Natural killer cell (primary cell): ENCODE measurements at regions not wholly inside any gene's neighbourhood (a gene's known extent, or its start where the extent isn't known, plus 50 kb on each side); places are given as distances from the start of the nearest gene placed in this dataset.

Experiments
- ATAC-seq, 3 donors: fragments of 150-1000 bp in 2 of 3; fragments of 200-7000 bp in 1 of 3; cut with Tn5 transposase; 1 replicate in 1 of 3; 2 replicates in 2 of 3; pipeline ENCODE4 v1.10.0; 2021; ENCODE audit warnings: mild to moderate bottlenecking in 2 of 3, moderate library complexity in 2 of 3
- DNase-seq, 2 donors: peaks; one replicate each; pipeline versions ENCODE4 v3.0.0 to v3.0.0-alpha.2; 2013 to 2021; ENCODE audit warnings: mixed read lengths in 1 of 2
- H3K27ac ChIP-seq: one replicate; pipeline ENCODE4 v1.5.1; 2013; ENCODE audit warnings: mild to moderate bottlenecking, low read length
- H3K27me3 ChIP-seq: one replicate; pipeline ENCODE4 v1.6.1; 2013; ENCODE audit warnings: low read length; ENCODE audit not compliant: control insufficient read depth, insufficient read depth
- H3K36me3 ChIP-seq: one replicate; pipeline ENCODE4 v1.6.1; 2013; ENCODE audit warnings: low read length; ENCODE audit not compliant: control insufficient read depth, insufficient read depth
- H3K4me1 ChIP-seq: one replicate; pipeline ENCODE4 v1.6.1; 2013; ENCODE audit warnings: low read length; ENCODE audit not compliant: control insufficient read depth, insufficient read depth
- H3K4me3 ChIP-seq: one replicate; pipeline ENCODE4 v1.5.1; 2013; ENCODE audit warnings: low read length
- H3K9me3 ChIP-seq: one replicate; pipeline ENCODE4 v1.6.1; 2013; ENCODE audit warnings: low read length; ENCODE audit not compliant: control insufficient read depth, insufficient read depth
- H3K27ac Mint-ChIP-seq, 2 donors: one replicate each; pipeline ENCODE4 v1.8.0; 2022; ENCODE audit warnings: mild to moderate bottlenecking in 2 of 2, mixed read lengths in 2 of 2, moderate library complexity in 1 of 2
- H3K27me3 Mint-ChIP-seq, 2 donors: one replicate each; pipeline ENCODE4 v1.8.0; 2022; ENCODE audit warnings: low read depth in 2 of 2, mixed read lengths in 2 of 2
- H3K36me3 Mint-ChIP-seq: one replicate; pipeline ENCODE4 v1.8.0; 2022; ENCODE audit warnings: mixed read lengths
- H3K4me1 Mint-ChIP-seq, 2 donors: one replicate each; pipeline ENCODE4 v1.8.0; 2022; ENCODE audit warnings: mixed read lengths in 2 of 2
- H3K4me3 Mint-ChIP-seq: one replicate; pipeline ENCODE4 v1.8.0; 2022; ENCODE audit warnings: mild to moderate bottlenecking, moderate library complexity, mixed read lengths
- H3K9me3 Mint-ChIP-seq, 2 donors: one replicate each; pipeline ENCODE4 v1.8.0; 2022; ENCODE audit warnings: mixed read lengths in 2 of 2
- CTCF ChIP-seq: fragments of 200-600 bp; IDR thresholded peaks from one replicate; pipeline ENCODE4 v1.8.0; 2022; ENCODE audit warnings: antibody characterized with exemption
- WGBS: methylation state at CpG from one replicate; pipeline ENCODE4 v1.1.7; 2013; ENCODE audit warnings: missing lambda C conversion rate; ENCODE audit not compliant: insufficient coverage; 5-methylcytosine and 5-hydroxymethylcytosine counted together
- intact Hi-C: fragments of 100-400 bp; cut with micrococcal nuclease; formaldehyde crosslinking; loops from one replicate; pipeline ENCODE4 v1.14.2; 2022

GRCh38 chr15:95454403-95455262 lies 875.9 kb upstream of the NR2F2 start:
- H3K27ac Mint-ChIP-seq, result no peak overlapping the region
- no peaks in the 10 kb centered on the region for H3K36me3 ChIP-seq
- TF ChIP-seq CTCF, result no peak
- peaks cover 9% of the 10 kb centered on the region for H3K36me3 Mint-ChIP-seq
- peaks cover 8 to 18% of the 10 kb centered on the region in 2 donors for H3K27me3 Mint-ChIP-seq
- no peaks in the 10 kb centered on the region for H3K9me3 ChIP-seq
- ATAC-seq (no peak), DNase-seq (no peak)
- no peaks in the 10 kb centered on the region for H3K27me3 ChIP-seq
- peak overlapping the region; percentile 63 for H3K4me3 Mint-ChIP-seq
- WGBS, result 66% methylated on average over 10 of the region's 10 CpGs
- no peak overlapping the region for H3K4me3 ChIP-seq
- intact Hi-C loops, result no loop called here
- peaks cover 11% of the 10 kb centered on the region for H3K4me1 ChIP-seq
- H3K4me1 Mint-ChIP-seq, result peaks cover 30 to 32% of the 10 kb centered on the region in 2 donors
- H3K9me3 Mint-ChIP-seq, result peaks cover 0 to 2% of the 10 kb centered on the region in 2 donors
- H3K27ac ChIP-seq, result no peak overlapping the region

GRCh38 chr15:95457520-95457919 lies 873.0 kb upstream of the NR2F2 start:
- no peak overlapping the region for H3K4me3 Mint-ChIP-seq
- no peaks in the 10 kb centered on the region for H3K36me3 Mint-ChIP-seq
- H3K4me3 ChIP-seq, result no peak overlapping the region
- H3K27me3 ChIP-seq, result no peaks in the 10 kb centered on the region
- intact Hi-C loops, result no loop called here
- peaks cover 11% of the 10 kb centered on the region for H3K4me1 ChIP-seq
- peaks cover 8 to 12% of the 10 kb centered on the region in 2 donors for H3K27me3 Mint-ChIP-seq
- peaks cover 0 to 2% of the 10 kb centered on the region in 2 donors for H3K9me3 Mint-ChIP-seq
- 84% methylated on average over 6 of the region's 7 CpGs for WGBS
- DNase-seq (no peak), ATAC-seq (no peak)
- no peaks in the 10 kb centered on the region for H3K36me3 ChIP-seq
- H3K27ac Mint-ChIP-seq, result no peak overlapping the region
- no peaks in the 10 kb centered on the region for H3K9me3 ChIP-seq
- peaks cover 30 to 32% of the 10 kb centered on the region in 2 donors for H3K4me1 Mint-ChIP-seq
- no peak for TF ChIP-seq CTCF
- no peak overlapping the region for H3K27ac ChIP-seq

GRCh38 chr15:95458721-95459120 lies 871.8 kb upstream of the NR2F2 start:
- Histone ChIP-seq H3K9me3 (no peaks in the 10 kb centered on the region), H3K27me3 (peaks cover 3% of the 10 kb centered on the region), H3K4me3 (no peak overlapping the region), H3K36me3 (no peaks in the 10 kb centered on the region), H3K4me1 (peaks cover 11% of the 10 kb centered on the region), H3K27ac (no peak overlapping the region)
- DNase-seq (no peak), ATAC-seq (no peak)
- H3K4me3 Mint-ChIP-seq, result no peak overlapping the region
- H3K4me1 Mint-ChIP-seq, result peaks cover 30 to 32% of the 10 kb centered on the region in 2 donors
- peaks cover 12 to 24% of the 10 kb centered on the region in 2 donors for H3K27me3 Mint-ChIP-seq
- H3K27ac Mint-ChIP-seq, result no peak overlapping the region
- 80% methylated on average over 1 of the region's 2 CpGs for WGBS
- peaks cover 0 to 2% of the 10 kb centered on the region in 2 donors for H3K9me3 Mint-ChIP-seq
- no peak for TF ChIP-seq CTCF
- intact Hi-C loops, result no loop called here
- H3K36me3 Mint-ChIP-seq, result no peaks in the 10 kb centered on the region
